T-helper 9 cell (primary cell): ENCODE measurements at regions not wholly inside any gene's neighbourhood (a gene's known extent, or its start where the extent isn't known, plus 50 kb on each side); places are given as distances from the start of the nearest gene placed in this dataset.

Source experiments
- DNase-seq: peaks from one replicate; pipeline ENCODE4 v3.0.0-alpha.2; 2020

DNA sequence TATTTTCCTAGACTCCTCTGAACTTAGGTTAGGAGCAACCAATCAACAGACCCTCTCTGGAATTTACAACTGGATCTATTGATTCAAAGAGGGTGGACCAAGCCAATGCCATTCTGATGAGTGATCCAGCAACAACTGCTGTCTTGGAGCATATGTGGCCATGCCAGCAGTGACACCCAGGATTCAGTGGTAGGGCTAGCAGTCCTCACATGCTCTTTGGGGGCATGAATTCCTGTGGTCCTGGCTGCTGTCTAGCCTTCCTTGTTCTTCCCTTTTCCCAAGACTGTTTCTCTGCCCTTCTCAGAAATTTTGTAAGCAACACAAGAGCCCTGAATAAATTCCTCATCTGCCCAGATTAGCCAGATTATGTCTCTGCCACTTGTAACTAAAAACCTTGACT, 61.5 kb upstream of the GATB start:
- no peak for DNase-seq

DNA sequence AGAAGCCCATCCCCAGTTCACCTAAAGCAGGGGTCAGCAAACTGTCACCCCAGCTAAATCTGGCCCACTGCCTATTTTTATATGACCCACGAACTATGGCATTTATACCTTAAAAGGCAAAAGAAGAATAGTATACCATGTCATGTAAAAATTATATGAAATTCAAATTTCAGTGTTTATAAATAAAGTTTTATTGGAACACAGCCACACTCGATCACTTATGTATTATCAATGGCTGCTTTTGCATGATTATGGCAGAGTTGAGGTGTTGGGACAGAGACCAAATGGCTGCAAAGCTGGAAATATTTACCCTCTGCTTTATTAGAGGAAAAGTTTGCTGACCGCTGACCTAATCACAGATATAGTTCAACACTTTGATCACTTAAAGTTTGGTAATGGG, 59.2 kb upstream of the GATB start:
- no peak for DNase-seq

DNA sequence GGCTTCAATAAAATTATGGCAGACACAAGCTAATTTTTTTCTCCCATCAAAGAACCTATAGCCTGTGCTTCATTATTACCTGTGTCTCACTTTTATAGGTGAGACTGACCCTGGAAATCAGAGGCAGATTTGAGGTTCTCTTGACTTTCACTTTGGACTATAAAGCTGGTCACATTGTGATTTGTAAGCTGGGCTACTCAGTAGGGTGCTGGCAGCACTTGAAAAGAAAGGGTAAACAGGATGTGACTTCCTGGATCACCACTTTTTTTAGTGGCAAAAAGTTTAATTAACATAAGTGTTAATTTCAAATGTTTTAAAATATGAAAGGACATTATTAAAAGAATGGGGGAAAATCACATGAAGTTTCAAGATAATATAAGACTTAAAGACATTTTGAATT, 50.6 kb upstream of the GATB start:
- no peak for DNase-seq
